Brain pericyte (primary cell): ENCODE measurements at regions not wholly inside any gene's neighbourhood (a gene's known extent, or its start where the extent isn't known, plus 50 kb on each side); places are given as distances from the start of the nearest gene placed in this dataset.

Experiments used
- DNase-seq: peaks from one replicate; pipeline ENCODE4 v3.0.0-alpha.2; 2012; ENCODE audit warnings: low read depth, low spot score

DNA sequence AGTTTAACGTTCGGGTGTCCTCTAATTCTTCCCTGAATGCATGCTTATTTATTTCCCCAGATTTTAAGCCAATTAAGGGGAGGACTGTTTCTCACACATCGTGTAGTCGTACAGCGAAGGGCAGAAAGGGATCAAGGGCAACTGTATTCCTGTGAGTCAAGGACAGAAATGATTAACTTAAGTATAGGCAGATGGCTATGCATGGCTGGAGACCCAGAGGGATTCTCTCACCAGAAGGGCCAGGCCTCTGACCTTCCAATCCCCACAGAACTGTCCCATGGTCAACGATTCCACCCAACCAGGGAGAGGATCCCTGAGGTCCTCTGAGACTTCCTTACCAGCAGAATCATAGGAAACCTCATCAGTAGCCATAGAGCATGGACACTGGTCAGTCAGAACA lies 161.8 kb upstream of the MAP1B start:
- DNase-seq = no peak

- DNase-seq = no peak
Observed at GRCh38 chr5:71946343-71947030, 160.8 kb upstream of the MAP1B start.

DNA sequence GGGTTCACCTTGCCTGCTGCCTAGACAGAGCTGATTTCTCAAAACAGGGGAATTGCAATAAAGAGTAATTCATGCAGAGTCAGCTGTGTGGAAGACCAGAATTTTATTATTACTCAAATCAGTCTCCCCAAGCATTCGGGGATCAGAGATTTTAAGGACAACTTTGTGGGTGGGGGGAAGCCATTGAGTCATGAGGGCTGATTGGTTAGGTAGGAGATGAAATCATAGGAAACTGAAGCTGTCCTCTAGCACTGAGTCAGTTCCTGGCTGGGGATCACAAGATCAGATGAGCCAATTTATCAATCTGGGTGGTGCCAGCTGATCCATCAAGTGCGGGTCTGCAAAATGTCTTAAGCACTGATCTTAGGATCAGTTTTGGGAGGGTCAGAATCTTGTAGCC lies 159.1 kb upstream of the MAP1B start:
- DNase-seq = no peak

- DNase-seq = no peak
Observed at GRCh38 chr5:71949772-71950171, 157.5 kb upstream of the MAP1B start.

GRCh38 chr5:71953866-71954265 lies 153.4 kb upstream of the MAP1B start:
- DNase-seq = no peak

DNA sequence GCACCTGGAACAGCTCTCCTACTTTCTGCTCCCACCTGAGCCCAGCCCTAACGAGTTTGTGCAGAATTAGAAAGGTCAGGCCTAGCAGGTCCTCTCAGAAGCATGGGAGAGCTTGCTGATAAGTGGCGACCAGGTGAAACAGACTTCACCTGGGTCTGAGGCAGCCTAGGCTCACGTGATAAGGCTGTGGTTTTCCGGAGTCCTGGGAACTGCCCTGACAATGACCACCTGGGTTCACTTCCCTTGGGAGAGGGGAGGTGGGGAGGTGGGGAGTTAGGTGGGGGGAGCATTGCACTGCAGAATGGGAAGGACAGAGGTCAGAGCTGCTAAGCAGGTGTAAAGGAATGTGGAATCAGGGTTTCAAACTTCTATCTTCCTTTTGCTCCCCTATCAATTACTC lies 152.9 kb upstream of the MAP1B start:
- no peak for DNase-seq

DNA sequence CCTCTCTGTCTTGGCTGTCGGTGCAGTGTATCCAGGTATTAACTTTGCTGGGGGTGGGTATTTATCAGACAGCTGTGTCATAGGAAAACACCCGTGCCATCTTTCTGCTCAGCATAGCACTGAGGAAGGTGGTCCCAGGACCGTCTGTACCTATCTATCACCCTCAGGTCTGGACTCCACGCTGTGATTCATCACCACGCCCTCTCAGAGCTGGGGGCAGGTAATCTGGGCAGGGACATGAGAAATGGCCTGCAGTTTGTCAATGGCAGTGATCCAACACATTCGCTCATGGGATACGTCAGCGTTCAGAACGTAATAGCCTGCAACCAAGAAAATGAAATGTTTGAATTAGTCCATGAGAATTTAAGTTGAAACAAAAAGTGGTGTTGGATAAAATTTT lies 151.6 kb upstream of the MAP1B start:
- DNase-seq = no peak

DNA sequence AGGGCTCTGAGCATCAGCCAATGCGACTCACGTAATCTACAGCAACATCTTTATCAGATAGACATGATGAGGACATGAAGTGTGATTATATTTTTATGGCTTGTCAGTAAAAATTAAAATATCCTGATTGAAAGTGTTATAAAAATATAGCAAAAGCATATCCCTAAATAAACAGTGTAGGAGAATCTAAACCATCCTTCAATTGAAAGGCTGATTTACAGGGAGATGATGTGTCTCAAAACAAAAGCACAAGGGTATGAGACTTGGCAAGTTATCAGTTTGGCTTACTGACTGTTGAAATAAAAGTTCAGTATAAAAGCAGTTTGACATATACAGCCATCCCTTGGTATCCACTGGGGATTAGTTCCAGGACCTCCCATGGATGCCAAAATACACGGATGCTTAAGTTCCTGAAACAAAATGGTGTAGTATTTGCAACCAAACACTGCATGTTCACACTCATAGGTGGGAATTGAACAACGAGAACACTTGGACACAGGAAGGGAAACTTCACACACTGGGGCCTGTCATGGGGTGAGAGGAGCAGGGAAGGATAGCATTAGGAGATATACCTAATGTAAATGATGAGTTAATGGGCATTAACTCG lies 149.9 kb upstream of the MAP1B start:
- DNase-seq = no peak

DNA sequence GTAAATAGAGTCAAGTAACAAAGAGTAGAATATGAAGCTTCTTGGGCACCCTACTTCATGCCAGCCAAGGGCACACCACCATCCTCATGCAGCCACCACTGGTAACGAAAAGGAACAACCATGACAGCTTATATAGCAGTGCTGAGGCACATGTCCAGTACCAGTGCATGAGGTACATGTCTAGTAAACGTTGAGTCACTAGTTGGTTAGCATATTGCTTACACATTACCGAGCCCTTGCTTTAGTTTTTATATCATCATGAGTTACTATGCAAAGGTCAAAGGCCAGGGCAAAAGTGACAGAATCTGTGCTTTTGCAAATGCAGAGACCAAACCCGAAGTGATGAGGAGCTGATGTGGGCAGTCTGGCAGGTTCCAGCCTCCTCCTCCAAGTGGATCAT lies 147.1 kb upstream of the MAP1B start:
- no peak for DNase-seq

DNA sequence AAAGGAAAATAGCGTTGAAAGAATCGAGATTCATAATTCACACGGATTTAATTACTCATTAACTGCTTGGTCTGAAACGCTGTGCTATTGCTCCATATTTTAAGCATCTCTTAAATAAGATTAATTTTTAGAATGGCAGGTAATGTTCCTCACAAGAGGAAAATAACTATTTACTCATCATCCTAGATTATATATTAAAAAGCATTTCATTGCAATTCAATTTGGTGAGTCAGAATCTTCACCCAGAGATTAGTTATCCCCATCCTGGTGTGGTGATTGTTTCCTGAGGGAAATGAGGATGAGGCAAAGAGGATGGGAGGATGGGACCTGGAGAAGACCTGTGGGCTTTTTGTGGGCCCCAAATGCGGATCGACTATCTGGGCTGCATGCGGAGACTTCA lies 145.5 kb upstream of the MAP1B start:
- DNase-seq = no peak

DNA sequence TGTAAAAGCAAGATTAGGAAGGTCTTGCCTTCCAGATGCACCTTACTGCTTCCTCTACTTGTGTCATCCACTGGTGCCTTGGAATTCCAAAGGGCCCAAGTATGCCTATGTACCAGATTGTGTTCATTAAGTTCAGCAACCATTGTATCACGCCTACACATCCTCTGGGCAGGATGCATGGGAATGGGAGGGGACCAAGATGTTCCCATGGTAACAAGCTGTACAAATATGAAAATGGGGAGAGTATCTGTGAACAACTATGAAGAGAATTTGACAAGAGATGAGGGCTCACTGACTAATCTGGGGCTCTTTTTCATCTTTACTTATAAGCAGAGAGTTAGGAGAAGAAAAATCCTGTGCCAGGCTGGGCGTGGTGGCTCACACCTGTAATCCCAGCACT lies 137.8 kb upstream of the MAP1B start:
- DNase-seq = no peak

DNA sequence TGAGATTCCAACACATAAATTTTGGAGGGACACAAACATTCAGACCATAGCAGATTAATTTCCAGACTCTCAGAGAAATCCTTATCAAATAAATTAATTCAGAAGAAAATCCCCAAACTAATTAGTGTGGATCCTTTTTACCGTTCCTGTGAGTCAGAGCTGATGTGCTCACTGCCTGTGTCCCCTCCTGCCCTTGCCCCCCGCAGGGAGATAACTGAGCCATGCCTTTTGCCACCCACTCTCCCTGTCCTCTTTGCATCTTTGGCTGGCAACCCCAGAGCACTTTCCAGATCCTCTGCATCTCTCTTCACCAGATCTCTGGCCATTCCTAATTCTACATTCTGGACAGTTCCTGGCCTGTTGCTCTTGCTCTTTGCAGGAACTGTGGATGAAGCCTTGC lies 135.4 kb upstream of the MAP1B start:
- no peak for DNase-seq

DNA sequence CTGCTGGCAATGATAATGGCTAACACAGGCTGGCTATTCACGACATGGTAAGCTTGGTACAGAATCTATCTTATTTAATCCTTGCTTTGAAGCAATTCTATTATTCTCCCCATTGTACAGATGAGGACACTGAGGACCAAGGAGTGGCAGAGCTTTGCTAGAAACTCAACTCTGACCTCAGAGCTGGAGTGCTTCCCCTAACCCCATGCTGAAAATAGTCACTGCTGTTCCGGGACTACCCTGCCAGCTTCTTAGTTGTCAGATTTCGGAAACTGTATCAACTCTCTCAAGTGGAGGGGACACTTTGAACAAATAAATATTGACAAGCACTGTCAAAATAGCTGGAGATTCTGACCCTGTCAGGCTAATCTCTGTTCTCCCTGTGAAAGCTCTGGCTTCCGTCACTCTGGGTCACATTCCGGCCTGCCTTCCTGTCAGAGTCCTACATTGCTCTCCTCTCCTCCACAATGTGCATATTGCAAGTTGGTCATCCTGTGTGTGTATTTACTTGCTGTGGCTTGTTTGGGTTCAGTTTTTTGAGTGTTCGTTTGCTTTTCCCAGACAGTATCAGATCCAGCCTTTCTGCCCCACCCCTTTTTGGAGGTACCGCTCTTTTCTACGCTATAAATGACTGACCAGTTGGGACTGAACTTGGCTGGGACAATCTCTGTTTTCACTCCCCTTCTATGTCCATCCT lies 134.3 kb upstream of the MAP1B start:
- DNase-seq = no peak

- DNase-seq = no peak
Observed at GRCh38 chr5:71973563-71973962, 133.7 kb upstream of the MAP1B start.

GRCh38 chr5:71974165-71974564 lies 133.1 kb upstream of the MAP1B start:
- DNase-seq = no peak

GRCh38 chr5:71974622-71975021 lies 132.7 kb upstream of the MAP1B start:
- DNase-seq = no peak

DNA sequence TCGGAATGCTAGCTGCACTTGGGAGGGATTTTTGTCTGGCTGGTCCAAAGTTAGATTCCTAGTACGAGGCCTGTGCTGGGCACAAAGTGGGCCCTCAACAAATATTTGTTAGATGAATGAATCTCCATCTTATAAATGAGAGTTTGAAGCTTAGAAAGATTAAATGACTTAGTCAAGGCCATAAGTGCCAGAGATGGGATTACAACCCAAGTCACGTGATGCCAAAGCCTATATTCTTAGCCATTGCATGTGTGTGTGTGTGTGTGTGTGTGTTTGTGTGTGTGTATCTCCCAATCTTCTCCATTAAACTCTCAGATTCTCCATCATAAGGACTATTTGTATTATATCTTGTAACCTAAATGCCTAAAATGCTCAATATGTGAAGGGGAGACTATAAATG lies 130.8 kb upstream of the MAP1B start:
- no peak for DNase-seq

DNA sequence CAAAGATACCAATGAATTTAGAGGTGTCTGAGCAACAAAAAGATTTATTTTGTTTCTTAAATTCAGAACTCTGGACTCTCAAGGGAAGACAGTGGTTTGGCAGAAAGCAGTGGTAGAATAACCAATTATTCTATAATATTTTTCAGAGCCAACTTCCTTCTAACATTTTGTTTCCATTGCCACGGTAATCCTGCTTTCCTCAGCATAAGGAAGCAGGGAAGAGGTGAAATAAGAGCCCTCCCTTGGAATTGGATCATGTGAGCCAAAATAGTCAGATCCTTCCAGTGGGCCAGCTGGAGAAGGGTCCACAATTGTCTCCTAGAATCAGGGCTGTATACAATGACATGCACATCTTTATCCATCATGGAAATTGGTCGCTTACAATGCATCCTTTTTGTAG lies 130.0 kb upstream of the MAP1B start:
- DNase-seq = no peak

GRCh38 chr5:71978216-71978615 lies 129.1 kb upstream of the MAP1B start:
- DNase-seq = no peak

DNA sequence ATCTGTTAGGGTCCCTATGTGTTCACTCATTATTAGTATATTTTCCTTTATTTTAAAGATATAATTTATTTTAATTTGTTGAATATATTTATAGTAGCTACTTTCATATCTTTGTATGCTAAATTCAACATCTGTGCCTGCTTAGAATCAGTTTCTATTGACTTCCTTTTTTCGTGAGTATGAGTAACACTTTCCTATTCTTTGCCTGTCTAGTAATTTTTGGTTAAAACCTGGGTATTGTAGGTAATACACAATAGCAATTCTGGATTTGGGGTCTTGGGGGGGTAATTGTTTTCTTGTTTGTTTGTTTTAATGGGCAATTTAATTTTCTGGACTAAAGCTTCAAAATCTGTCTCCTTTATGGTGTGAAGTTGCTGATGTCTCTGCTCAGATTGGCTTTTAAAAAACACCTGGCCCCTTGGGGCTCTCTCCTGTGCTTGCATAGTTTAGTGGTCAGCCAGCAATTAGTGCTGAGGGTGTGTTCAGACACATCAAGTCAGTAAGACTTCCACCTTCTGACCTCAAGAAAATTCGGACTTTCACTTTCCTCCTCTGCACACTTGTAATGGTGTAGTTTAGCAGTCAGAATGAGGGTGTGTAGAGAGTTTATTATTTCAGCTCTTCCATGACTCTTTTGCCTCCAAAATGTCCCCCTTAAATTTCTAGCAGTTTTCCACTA lies 124.4 kb upstream of the MAP1B start:
- DNase-seq = no peak

- no peak for DNase-seq
Observed at GRCh38 chr5:71986101-71986500, 121.2 kb upstream of the MAP1B start.

GRCh38 chr5:71988808-71989207 lies 118.5 kb upstream of the MAP1B start:
- DNase-seq = no peak

- no peak for DNase-seq
Observed at GRCh38 chr5:71993600-71993999, 113.7 kb upstream of the MAP1B start.
